Esophagus squamous epithelium (tissue), 5 donors: ENCODE measurements at regions not wholly inside any gene's neighbourhood (a gene's known extent, or its start where the extent isn't known, plus 50 kb on each side); places are given as distances from the start of the nearest gene placed in this dataset.

Experiments used
- DNase-seq: peaks from one replicate; lab custom pipeline; 2025; lab: John Stamatoyannopoulos, UW
- H3K27ac ChIP-seq, 4 donors: fragments of 200-600 bp; sonication (generic); one replicate each; pipeline ENCODE4 v1.5.1; 2016 to 2019; ENCODE audit warnings: mild to moderate bottlenecking in 1 of 4
- H3K27me3 ChIP-seq, 4 donors: fragments of 200-600 bp; sonication (generic); 1 replicate in 3 of 4; 2 replicates in 1 of 4; pipeline versions ENCODE4 v1.5.1 to v1.6.0; 2017 to 2021; ENCODE audit warnings: antibody characterized with exemption in 1 of 4
- H3K36me3 ChIP-seq, 3 donors: fragments of 200-600 bp; sonication (generic); one replicate each; pipeline ENCODE4 v1.5.1; 2016 to 2019
- H3K4me1 ChIP-seq, 3 donors: fragments of 200-600 bp; sonication (generic); one replicate each; pipeline ENCODE4 v1.5.1; 2017 to 2019
- H3K4me3 ChIP-seq, 4 donors: fragments of 200-600 bp; sonication (generic); 1 replicate in 3 of 4; 2 replicates in 1 of 4; pipeline ENCODE4 v1.5.1; 2016 to 2019; ENCODE audit warnings: mild to moderate bottlenecking in 2 of 4, moderate library complexity in 1 of 4
- H3K9me3 ChIP-seq, 3 donors: fragments of 200-600 bp; sonication (generic); one replicate each; pipeline ENCODE4 v1.5.1; 2016 to 2019
- CTCF ChIP-seq, 6 experiments: fragments of 450-650 bp in 4 of 6; fragments of 200-600 bp in 2 of 6; sonication (generic) in 2 of 6; IDR thresholded peaks; one replicate each; pipeline ENCODE4 v1.5.1; 2016 to 2019; ENCODE audit warnings: antibody characterized with exemption in 6 of 6, mild to moderate bottlenecking in 4 of 6, moderate library complexity in 4 of 6
- POLR2A ChIP-seq, 4 donors: fragments of 450-650 bp; IDR thresholded peaks; one replicate each; pipeline ENCODE4 v1.6.1; 2017; ENCODE audit warnings: antibody characterized with exemption in 4 of 4, mild to moderate bottlenecking in 4 of 4, moderate library complexity in 3 of 4
- WGBS, 2 donors: methylation state at CpG; one replicate each; pipeline ENCODE4 v1.1.5; 2018; 5-methylcytosine and 5-hydroxymethylcytosine counted together
- intact Hi-C: fragments of 100-400 bp; cut with DNase I; formaldehyde crosslinking; loops from one replicate; pipeline ENCODE4 v1.15.0; 2022
- donor health status: DM: yes; HTN: yes; CAD: no.

- intact Hi-C loops, result no loop called here
- Histone ChIP-seq H3K36me3 (no peaks in the 10 kb centered on the region), H3K4me3 (no peak overlapping the region), H3K4me1 (no peaks in the 10 kb centered on the region), H3K27ac (no peak overlapping the region), H3K27me3 (no peaks in the 10 kb centered on the region), H3K9me3 (no peaks in the 10 kb centered on the region)
- TF ChIP-seq CTCF (IDR thresholded peaks at IDR 0.05) (no peak), POLR2A (IDR thresholded peaks at IDR 0.05) (no peak)
- DNase-seq, result no peak
These were observed 77.1 kb upstream of the BCL6 start for GRCh38 chr3:187822402-187822801.

GRCh38 chr3:187823746-187824145, 78.5 kb upstream of the BCL6 start:
- no peaks in the 10 kb centered on the region for H3K9me3 ChIP-seq
- 86 to 93% methylated on average over 2 of the region's 2 CpGs for WGBS, 2 donors
- TF ChIP-seq CTCF (IDR thresholded peaks at IDR 0.05) (no peak), POLR2A (IDR thresholded peaks at IDR 0.05) (no peak)
- DNase-seq, result no peak
- H3K4me3 ChIP-seq, result no peak overlapping the region
- H3K36me3 ChIP-seq, result no peaks in the 10 kb centered on the region
- no peaks in the 10 kb centered on the region for H3K27me3 ChIP-seq
- no peaks in the 10 kb centered on the region for H3K4me1 ChIP-seq
- intact Hi-C loops, result no loop called here
- no peak overlapping the region for H3K27ac ChIP-seq

- no peak for DNase-seq
- intact Hi-C loops, result no loop called here
- Histone ChIP-seq H3K36me3 (no peaks in the 10 kb centered on the region), H3K4me3 (no peak overlapping the region), H3K27me3 (no peaks in the 10 kb centered on the region), H3K4me1 (peaks cover 0 to 15% (median 0%) of the 10 kb centered on the region in 3 donors), H3K9me3 (no peaks in the 10 kb centered on the region), H3K27ac (no peak overlapping the region)
- WGBS, 2 donors, result 91 to 95% methylated on average over 2 of the region's 2 CpGs
- no peak for TF ChIP-seq CTCF (IDR thresholded peaks at IDR 0.05)
- TF ChIP-seq POLR2A (IDR thresholded peaks at IDR 0.05), result no peak
These were observed 82.5 kb upstream of the BCL6 start for GRCh38 chr3:187827723-187828122.

GRCh38 chr3:187828579-187829452, 83.5 kb upstream of the BCL6 start:
- H3K4me3 ChIP-seq, result no peak overlapping the region
- H3K9me3 ChIP-seq, result no peaks in the 10 kb centered on the region
- DNase-seq, result no peak
- TF ChIP-seq POLR2A (IDR thresholded peaks at IDR 0.05) (no peak), CTCF (IDR thresholded peaks at IDR 0.05) (no peak)
- intact Hi-C loops, result no loop called here
- no peak overlapping the region for H3K27ac ChIP-seq
- H3K4me1 ChIP-seq, result peaks cover 0 to 15% (median 0%) of the 10 kb centered on the region in 3 donors
- H3K36me3 ChIP-seq, result no peaks in the 10 kb centered on the region
- no peaks in the 10 kb centered on the region for H3K27me3 ChIP-seq
- WGBS, 2 donors, result 67 to 93% methylated on average over 6 of the region's 7 CpGs

- no peak for DNase-seq
- 50 to 63% methylated on average over 1 of the region's 1 CpG for WGBS, 2 donors
- H3K27ac ChIP-seq, result peak overlapping the region in 1 of 4 donors; percentile 7
- intact Hi-C loops, result no loop called here
- no peaks in the 10 kb centered on the region for H3K36me3 ChIP-seq
- TF ChIP-seq CTCF (IDR thresholded peaks at IDR 0.05) (no peak), POLR2A (IDR thresholded peaks at IDR 0.05) (no peak)
- no peaks in the 10 kb centered on the region for H3K9me3 ChIP-seq
- H3K4me1 ChIP-seq, result peaks cover 0 to 15% (median 0%) of the 10 kb centered on the region in 3 donors
- no peaks in the 10 kb centered on the region for H3K27me3 ChIP-seq
- no peak overlapping the region for H3K4me3 ChIP-seq
These were observed 84.9 kb upstream of the BCL6 start for GRCh38 chr3:187830181-187830580.
